ENCODE measurements at regions not wholly inside any gene's neighbourhood (a gene's known extent, or its start where the extent isn't known, plus 50 kb on each side); places are given as distances from the start of the nearest gene placed in this dataset.

DNA sequence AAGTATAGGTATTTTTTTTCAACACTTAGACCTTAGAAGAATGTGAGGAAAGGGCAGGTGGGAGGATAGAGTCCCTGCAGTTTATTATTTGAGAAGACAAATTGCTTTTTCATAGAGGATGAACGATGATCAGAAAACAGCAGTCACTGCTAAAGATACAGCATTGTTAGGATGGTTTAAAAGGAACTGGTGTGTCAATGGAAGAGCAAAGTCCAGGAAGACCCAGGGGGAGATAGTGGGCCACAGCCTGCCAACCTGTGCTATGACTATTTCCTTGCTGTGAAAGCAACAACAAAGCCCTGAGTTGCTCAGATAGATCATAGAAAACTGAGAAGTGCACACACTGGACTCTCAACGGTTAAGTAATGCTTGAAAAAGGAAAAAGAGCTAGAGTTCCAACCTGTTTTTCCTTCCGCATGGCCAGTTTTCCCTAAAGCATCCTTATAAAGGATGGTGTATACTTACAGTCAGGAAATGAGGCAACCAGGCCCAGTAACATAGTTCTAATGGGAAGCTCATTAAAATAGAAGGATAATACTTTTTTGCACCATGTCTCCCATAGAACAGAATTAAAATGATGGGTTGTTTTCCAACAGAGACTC is 153.8 kb downstream of the CEMIP2 start:
- Histone ChIP-seq H3K36me3 (ENCODE audit: low read depth, missing control alignments) (no peaks in the 10 kb centered on the region), H3K27ac (no peak overlapping the region), H3K27me3 (no peaks in the 10 kb centered on the region), H3K9me3 (no peaks in the 10 kb centered on the region), H3K4me3 (no peak overlapping the region), H3K4me1 (no peaks in the 10 kb centered on the region)
- 78 to 83% methylated on average over 3 of the region's 3 CpGs for WGBS, 2 donors
- no peak for DNase-seq
- intact Hi-C loops (cut with DNase I; ENCODE audit: low total_unique reads) = no loop called here
- no peak for TF ChIP-seq POLR2A (IDR thresholded peaks at IDR 0.05)
- TF ChIP-seq, protein P1, sequence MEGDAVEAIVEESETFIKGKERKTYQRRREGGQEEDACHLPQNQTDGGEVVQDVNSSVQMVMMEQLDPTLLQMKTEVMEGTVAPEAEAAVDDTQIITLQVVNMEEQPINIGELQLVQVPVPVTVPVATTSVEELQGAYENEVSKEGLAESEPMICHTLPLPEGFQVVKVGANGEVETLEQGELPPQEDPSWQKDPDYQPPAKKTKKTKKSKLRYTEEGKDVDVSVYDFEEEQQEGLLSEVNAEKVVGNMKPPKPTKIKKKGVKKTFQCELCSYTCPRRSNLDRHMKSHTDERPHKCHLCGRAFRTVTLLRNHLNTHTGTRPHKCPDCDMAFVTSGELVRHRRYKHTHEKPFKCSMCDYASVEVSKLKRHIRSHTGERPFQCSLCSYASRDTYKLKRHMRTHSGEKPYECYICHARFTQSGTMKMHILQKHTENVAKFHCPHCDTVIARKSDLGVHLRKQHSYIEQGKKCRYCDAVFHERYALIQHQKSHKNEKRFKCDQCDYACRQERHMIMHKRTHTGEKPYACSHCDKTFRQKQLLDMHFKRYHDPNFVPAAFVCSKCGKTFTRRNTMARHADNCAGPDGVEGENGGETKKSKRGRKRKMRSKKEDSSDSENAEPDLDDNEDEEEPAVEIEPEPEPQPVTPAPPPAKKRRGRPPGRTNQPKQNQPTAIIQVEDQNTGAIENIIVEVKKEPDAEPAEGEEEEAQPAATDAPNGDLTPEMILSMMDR (IDR thresholded peaks at IDR 0.05) = no peak

DNA sequence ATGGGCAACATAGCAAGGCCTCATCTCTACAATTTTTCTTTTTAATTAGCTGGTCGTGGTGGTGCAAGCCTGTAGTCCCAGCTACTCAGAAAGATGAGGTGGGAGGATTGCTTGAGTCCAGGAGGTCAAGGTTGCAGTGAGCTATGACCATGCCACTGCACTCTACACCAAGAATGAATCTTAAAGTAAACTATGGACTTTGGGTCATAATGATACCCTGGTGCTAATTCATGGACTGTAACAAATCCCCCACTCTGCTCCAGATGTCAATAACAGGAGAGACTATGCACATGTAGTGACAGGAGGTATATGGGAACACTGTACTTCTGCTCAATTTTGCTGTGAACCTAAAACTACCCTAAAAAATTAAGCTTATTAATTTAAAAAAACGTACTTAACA is 155.4 kb downstream of the CEMIP2 start:
- H3K4me1 ChIP-seq = no peaks in the 10 kb centered on the region
- no peaks in the 10 kb centered on the region for H3K27me3 ChIP-seq
- TF ChIP-seq, protein P1 (IDR thresholded peaks at IDR 0.05) = no peak
- TF ChIP-seq POLR2A (IDR thresholded peaks at IDR 0.05) = no peak
- no peaks in the 10 kb centered on the region for H3K36me3 ChIP-seq (ENCODE audit: low read depth, missing control alignments)
- DNase-seq = no peak
- no peak overlapping the region for H3K27ac ChIP-seq
- 51 to 79% methylated on average over 2 of the region's 2 CpGs for WGBS, 2 donors
- no peak overlapping the region for H3K4me3 ChIP-seq
- H3K9me3 ChIP-seq = no peaks in the 10 kb centered on the region
- intact Hi-C loops (cut with DNase I; ENCODE audit: low total_unique reads) = no loop called here

DNA sequence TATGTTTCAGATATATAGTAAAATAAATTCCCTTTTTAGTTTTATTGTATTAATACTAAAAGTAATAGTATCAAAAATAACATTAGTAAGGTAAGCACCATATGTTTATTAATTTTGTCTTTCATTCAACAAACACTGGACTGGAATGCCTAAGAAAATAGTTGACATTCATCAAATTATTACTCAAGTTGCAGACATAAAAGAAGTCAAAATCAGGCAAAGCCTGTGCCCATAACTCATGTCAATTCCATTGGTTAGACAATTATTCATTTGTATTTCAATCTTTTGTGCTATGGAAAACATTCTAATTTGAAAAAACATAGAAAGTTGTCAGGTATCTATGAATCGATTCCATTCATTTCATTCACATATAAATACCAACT is 158.9 kb downstream of the CEMIP2 start:
- H3K27me3 ChIP-seq = no peaks in the 10 kb centered on the region
- 94 to 100% methylated on average over 1 of the region's 1 CpG for WGBS, 2 donors
- H3K4me1 ChIP-seq = no peaks in the 10 kb centered on the region
- intact Hi-C loops (cut with DNase I; ENCODE audit: low total_unique reads) = no loop called here
- H3K4me3 ChIP-seq = no peak overlapping the region
- H3K36me3 ChIP-seq (ENCODE audit: low read depth, missing control alignments) = no peaks in the 10 kb centered on the region
- H3K9me3 ChIP-seq = no peaks in the 10 kb centered on the region
- no peak for DNase-seq
- TF ChIP-seq, protein P1 (IDR thresholded peaks at IDR 0.05) = no peak
- no peak for TF ChIP-seq POLR2A (IDR thresholded peaks at IDR 0.05)
- no peak overlapping the region for H3K27ac ChIP-seq

DNA sequence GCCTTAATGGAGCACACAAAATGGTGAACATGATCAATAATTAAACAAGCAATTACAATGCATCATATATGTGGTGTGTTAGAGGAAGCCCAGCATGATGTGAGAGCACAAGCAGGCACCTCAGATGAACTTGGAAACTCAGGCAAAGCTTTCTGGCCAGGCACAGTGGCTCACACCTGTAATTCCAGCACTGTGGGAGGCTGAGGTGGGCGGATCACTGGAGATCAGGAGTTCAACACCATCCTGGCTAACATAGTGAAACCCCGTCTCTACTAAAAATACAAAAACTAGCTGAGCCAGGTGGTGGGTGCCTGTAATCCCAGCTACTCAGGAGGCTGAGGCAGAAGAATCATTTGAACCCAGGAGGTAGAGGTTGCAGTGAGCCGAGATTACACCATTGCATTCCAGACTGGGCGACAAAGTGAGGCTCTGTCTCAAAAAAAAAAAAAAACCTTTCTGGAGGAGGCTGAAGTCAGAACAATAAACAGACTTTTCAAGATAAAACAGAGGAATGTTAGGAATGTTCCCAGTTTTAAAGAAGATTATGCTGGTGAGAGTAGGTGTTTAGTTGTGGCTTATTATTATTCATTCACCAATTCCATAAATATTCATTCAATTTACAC is 159.4 kb downstream of the CEMIP2 start:
- Histone ChIP-seq H3K4me1 (no peaks in the 10 kb centered on the region), H3K4me3 (no peak overlapping the region), H3K36me3 (ENCODE audit: low read depth, missing control alignments) (no peaks in the 10 kb centered on the region), H3K9me3 (no peaks in the 10 kb centered on the region), H3K27ac (no peak overlapping the region), H3K27me3 (no peaks in the 10 kb centered on the region)
- no peak for DNase-seq
- TF ChIP-seq, protein P1 (IDR thresholded peaks at IDR 0.05) = no peak
- TF ChIP-seq POLR2A (IDR thresholded peaks at IDR 0.05) = no peak
- intact Hi-C loops (cut with DNase I; ENCODE audit: low total_unique reads) = no loop called here
- WGBS, 2 donors = 50 to 55% methylated on average over 4 of the region's 4 CpGs

DNA sequence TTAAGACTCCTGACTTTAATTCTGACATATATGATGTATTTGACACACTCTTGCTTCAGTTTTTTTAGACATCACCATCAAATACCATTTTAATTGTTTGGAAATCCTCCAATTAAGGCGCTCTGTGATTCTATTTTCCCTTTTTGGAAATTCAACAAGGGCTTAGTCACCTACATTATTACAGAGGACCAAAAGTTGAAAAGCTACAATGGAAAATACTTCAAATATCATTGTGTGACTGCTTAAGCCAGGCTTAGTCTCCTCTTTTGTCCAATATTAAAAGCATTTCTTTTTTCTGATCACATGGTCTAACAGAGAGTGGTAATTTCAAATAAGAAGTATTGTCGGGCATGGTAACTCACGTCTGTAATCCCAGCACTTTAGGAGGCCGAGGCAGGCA is 160.3 kb downstream of the CEMIP2 start:
- no peak overlapping the region for H3K4me3 ChIP-seq
- H3K4me1 ChIP-seq = no peaks in the 10 kb centered on the region
- H3K27ac ChIP-seq = no peak overlapping the region
- no peaks in the 10 kb centered on the region for H3K9me3 ChIP-seq
- DNase-seq = no peak
- WGBS, 2 donors = 77 to 89% methylated on average over 4 of the region's 4 CpGs
- intact Hi-C loops (cut with DNase I; ENCODE audit: low total_unique reads) = no loop called here
- TF ChIP-seq, protein P1 (IDR thresholded peaks at IDR 0.05) = no peak
- no peak for TF ChIP-seq POLR2A (IDR thresholded peaks at IDR 0.05)
- no peaks in the 10 kb centered on the region for H3K36me3 ChIP-seq (ENCODE audit: low read depth, missing control alignments)
- H3K27me3 ChIP-seq = no peaks in the 10 kb centered on the region

Data from testis (tissue), 2 donors.